SK-N-SH treated with all-trans-retinoic acid at 6 μM for 48 hours (cell line): ENCODE measurements at regions not wholly inside any gene's neighbourhood (a gene's known extent, or its start where the extent isn't known, plus 50 kb on each side); places are given as distances from the start of the nearest gene placed in this dataset.

Experiments used
- ARNTL ChIP-seq: fragments of 450-650 bp; formaldehyde crosslinking; IDR thresholded peaks from 2 replicates; pipeline ENCODE4 v1.5.0; 2020; ENCODE audit warnings: low read depth, mild to moderate bottlenecking, moderate library complexity, borderline replicate concordance
- BACH2 ChIP-seq: fragments of 250-450 bp; sonication (Bioruptor Pico); IDR thresholded peaks from 2 replicates; pipeline ENCODE4 v1.9.0; 2021; ENCODE audit warnings: mild to moderate bottlenecking, borderline replicate concordance
- CREB5 ChIP-seq: fragments of 250-450 bp; sonication (Bioruptor Pico); IDR thresholded peaks from 2 replicates; pipeline ENCODE4 v1.5.1; 2020; ENCODE audit warnings: low read depth, mild to moderate bottlenecking, moderate library complexity
- CSDC2 ChIP-seq: fragments of 250-450 bp; sonication (Bioruptor Pico); IDR thresholded peaks from 2 replicates; pipeline ENCODE4 v1.5.0; 2020; ENCODE audit warnings: mild to moderate bottlenecking, moderate library complexity
- CSRNP3 ChIP-seq: fragments of 250-450 bp; sonication (Bioruptor Pico); IDR thresholded peaks from 2 replicates; pipeline ENCODE4 v1.5.1; 2021; ENCODE audit warnings: mild to moderate bottlenecking, moderate library complexity
- POU6F1 ChIP-seq: fragments of 250-450 bp; sonication (Bioruptor Pico); IDR thresholded peaks from 2 replicates; pipeline ENCODE4 v1.8.0; 2021; ENCODE audit warnings: low read depth, mild to moderate bottlenecking, moderate library complexity, borderline replicate concordance
- PPARA ChIP-seq: fragments of 250-450 bp; sonication (Bioruptor Pico); IDR thresholded peaks from 2 replicates; pipeline ENCODE4 v1.5.0; 2020; ENCODE audit warnings: mild to moderate bottlenecking, borderline replicate concordance
- RARB ChIP-seq: fragments of 250-450 bp; sonication (Bioruptor Pico); IDR thresholded peaks from 2 replicates; pipeline ENCODE4 v1.8.0; 2021; ENCODE audit warnings: mild to moderate bottlenecking, moderate library complexity
- TCF4 ChIP-seq: fragments of 250-450 bp; sonication (Bioruptor Pico); IDR thresholded peaks from 2 replicates; pipeline ENCODE4 v1.8.0; 2021; ENCODE audit warnings: mild to moderate bottlenecking, moderate library complexity, borderline replicate concordance
- TOX ChIP-seq: fragments of 250-450 bp; sonication (Bioruptor Pico); IDR thresholded peaks from 2 replicates; pipeline ENCODE4 v1.8.0; 2021; ENCODE audit warnings: mild to moderate bottlenecking, moderate library complexity, borderline replicate concordance
- ZC3H10 ChIP-seq: fragments of 250-450 bp; sonication (Bioruptor Pico); IDR thresholded peaks from 2 replicates; pipeline ENCODE4 v1.5.1; 2021; ENCODE audit warnings: mild to moderate bottlenecking, moderate library complexity
- ZFP3 ChIP-seq: fragments of 250-450 bp; sonication (Bioruptor Pico); IDR thresholded peaks from 2 replicates; pipeline ENCODE4 v1.5.0; 2020; ENCODE audit warnings: mild to moderate bottlenecking, moderate library complexity
- ZFP30 ChIP-seq: fragments of 450-650 bp; formaldehyde crosslinking; IDR thresholded peaks from 2 replicates; pipeline ENCODE4 v1.5.0; 2022; ENCODE audit warnings: mild to moderate bottlenecking, moderate library complexity
- ZNF565 ChIP-seq: fragments of 450-650 bp; formaldehyde crosslinking; conservative IDR thresholded peaks from 2 replicates; pipeline ENCODE4 v1.5.0; 2020; ENCODE audit warnings: low read depth, mild to moderate bottlenecking, moderate library complexity

GRCh38 chr15:53843166-53843565 lies 83.7 kb upstream of the WDR72 start:
- TF ChIP-seq CSDC2 (CRISPR knock-in tag): no peak
- TF ChIP-seq ZNF565 (CRISPR knock-in tag): no peak
- no peak for TF ChIP-seq TOX (CRISPR knock-in tag)
- TF ChIP-seq CSRNP3 (CRISPR knock-in tag): no peak
- TF ChIP-seq CREB5 (CRISPR knock-in tag): no peak
- no peak for TF ChIP-seq ZC3H10 (CRISPR knock-in tag)
- no peak for TF ChIP-seq ARNTL (CRISPR knock-in tag)
- TF ChIP-seq POU6F1 (CRISPR knock-in tag): no peak
- TF ChIP-seq RARB (CRISPR knock-in tag): no peak
- no peak for TF ChIP-seq PPARA (CRISPR knock-in tag)
- TF ChIP-seq BACH2 (CRISPR knock-in tag): no peak
- TF ChIP-seq TCF4 (CRISPR knock-in tag): no peak
- TF ChIP-seq ZFP3 (CRISPR knock-in tag): no peak
- TF ChIP-seq ZFP30 (CRISPR knock-in tag): no peak
